ENCODE measurements at regions not wholly inside any gene's neighbourhood (a gene's known extent, or its start where the extent isn't known, plus 50 kb on each side); places are given as distances from the start of the nearest gene placed in this dataset.
A peak's percentile ranks its signal among the peaks of the same experiment; 100 is the strongest.
"Not testable (repeated sequence)": the region's sequence is repeated elsewhere in the genome, so short reads cannot be mapped to it uniquely, and the experiment has no call there.

- no peak for DNase-seq
Observed at GRCh38 chr18:10143596-10143995, 229.8 kb downstream of the VAPA start.

- DNase-seq: no peak
Observed at GRCh38 chr18:10145546-10145945, 231.7 kb downstream of the VAPA start.

- no peak for DNase-seq
Observed at GRCh38 chr18:10147226-10147625, 233.4 kb downstream of the VAPA start.

- DNase-seq: no peak
Observed at GRCh38 chr18:10147752-10148151, 233.9 kb downstream of the VAPA start.

- DNase-seq: no peak
Observed at GRCh38 chr18:10148189-10148929, 234.5 kb downstream of the VAPA start.

- DNase-seq: no peak
Observed at GRCh38 chr18:10149768-10150556, 236.1 kb downstream of the VAPA start.

GRCh38 chr18:10150576-10150975 lies 236.8 kb downstream of the VAPA start:
- DNase-seq: not testable (repeated sequence)

GRCh38 chr18:10152475-10152874 lies 238.7 kb downstream of the VAPA start:
- no peak for DNase-seq

- DNase-seq: no peak
Observed at GRCh38 chr18:10153924-10154752, 240.3 kb downstream of the VAPA start.

- DNase-seq: no peak
Observed at GRCh38 chr18:10157706-10158105, 243.9 kb downstream of the VAPA start.

GRCh38 chr18:10160251-10160650 lies 246.4 kb downstream of the VAPA start:
- no peak for DNase-seq

GRCh38 chr18:10161315-10161714 lies 247.5 kb downstream of the VAPA start:
- DNase-seq: no peak

GRCh38 chr18:10162340-10162739 lies 248.5 kb downstream of the VAPA start:
- DNase-seq: no peak

- peak; percentile 12 for DNase-seq
Observed at GRCh38 chr18:10164271-10165071, 250.7 kb downstream of the VAPA start.

GRCh38 chr18:10166164-10166807 lies 252.5 kb downstream of the VAPA start:
- no peak for DNase-seq

- no peak for DNase-seq
Observed at GRCh38 chr18:10167759-10168158, 253.9 kb downstream of the VAPA start.

GRCh38 chr18:10168477-10168876 lies 254.7 kb downstream of the VAPA start:
- DNase-seq: no peak

- DNase-seq: no peak
Observed at GRCh38 chr18:10169064-10169562, 255.3 kb downstream of the VAPA start.

GRCh38 chr18:10169814-10170213 lies 256.0 kb downstream of the VAPA start:
- DNase-seq: no peak

- DNase-seq: no peak
Observed at GRCh38 chr18:10170375-10170774, 256.6 kb downstream of the VAPA start.

GRCh38 chr18:10175333-10175732 lies 261.5 kb downstream of the VAPA start:
- DNase-seq: not testable (repeated sequence)

GRCh38 chr18:10179326-10179725 lies 265.5 kb downstream of the VAPA start:
- not testable (repeated sequence) for DNase-seq

All from RPMI8226 (cell line).